Osteocyte (in vitro differentiated cells): ENCODE measurements at regions not wholly inside any gene's neighbourhood (a gene's known extent, or its start where the extent isn't known, plus 50 kb on each side); places are given as distances from the start of the nearest gene placed in this dataset.

Experiments used
- DNase-seq: peaks from one replicate; pipeline ENCODE4 v3.0.0; 2021; ENCODE audit warnings: mixed read lengths; ENCODE audit not compliant: unreplicated experiment; ENCODE audit errors: extremely low spot score
- H3K27ac Mint-ChIP-seq: one replicate; pipeline ENCODE4 v1.8.0; 2021; ENCODE audit warnings: mild to moderate bottlenecking, mixed read lengths; ENCODE audit not compliant: unreplicated experiment
- H3K27me3 Mint-ChIP-seq: one replicate; pipeline ENCODE4 v1.8.0; 2021; ENCODE audit warnings: mixed read lengths; ENCODE audit not compliant: unreplicated experiment
- H3K36me3 Mint-ChIP-seq: one replicate; pipeline ENCODE4 v1.8.0; 2021; ENCODE audit warnings: mixed read lengths; ENCODE audit not compliant: unreplicated experiment
- H3K4me1 Mint-ChIP-seq: one replicate; pipeline ENCODE4 v1.8.0; 2021; ENCODE audit warnings: mixed read lengths; ENCODE audit not compliant: unreplicated experiment
- H3K4me3 Mint-ChIP-seq: one replicate; pipeline ENCODE4 v1.8.0; 2021; ENCODE audit warnings: mild to moderate bottlenecking, moderate library complexity, mixed read lengths; ENCODE audit not compliant: unreplicated experiment
- H3K9me3 Mint-ChIP-seq: one replicate; pipeline ENCODE4 v1.8.0; 2021; ENCODE audit warnings: mixed read lengths; ENCODE audit not compliant: unreplicated experiment
- TF ChIP-seq, protein P1 (sequence below): fragments of 200-600 bp; sonication (generic); IDR thresholded peaks from 2 replicates; pipeline ENCODE4 v1.5.0; 2021; ENCODE audit warnings: antibody characterized with exemption, mild to moderate bottlenecking, moderate library complexity

DNA sequence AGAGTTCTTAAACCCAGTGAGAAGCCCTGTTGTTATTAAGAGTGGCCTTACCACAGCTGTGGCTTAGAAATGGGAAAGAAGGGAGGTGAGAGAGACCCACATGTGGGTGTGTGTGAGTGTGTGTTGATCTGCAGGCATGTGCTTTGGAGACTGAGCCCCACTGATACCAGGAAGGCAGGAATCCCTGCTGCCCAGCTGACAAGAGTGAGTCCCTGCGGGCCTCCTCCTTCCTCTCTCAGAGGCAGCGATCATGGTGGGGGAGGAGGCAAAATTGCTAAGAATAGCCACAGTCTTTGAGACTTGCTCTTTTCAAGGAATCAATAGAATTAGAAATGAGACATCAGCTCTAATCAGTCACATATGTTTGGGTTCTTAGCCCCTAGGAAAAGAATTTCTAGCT is 87.0 kb upstream of the WARS2 start:
- TF ChIP-seq, protein P1, sequence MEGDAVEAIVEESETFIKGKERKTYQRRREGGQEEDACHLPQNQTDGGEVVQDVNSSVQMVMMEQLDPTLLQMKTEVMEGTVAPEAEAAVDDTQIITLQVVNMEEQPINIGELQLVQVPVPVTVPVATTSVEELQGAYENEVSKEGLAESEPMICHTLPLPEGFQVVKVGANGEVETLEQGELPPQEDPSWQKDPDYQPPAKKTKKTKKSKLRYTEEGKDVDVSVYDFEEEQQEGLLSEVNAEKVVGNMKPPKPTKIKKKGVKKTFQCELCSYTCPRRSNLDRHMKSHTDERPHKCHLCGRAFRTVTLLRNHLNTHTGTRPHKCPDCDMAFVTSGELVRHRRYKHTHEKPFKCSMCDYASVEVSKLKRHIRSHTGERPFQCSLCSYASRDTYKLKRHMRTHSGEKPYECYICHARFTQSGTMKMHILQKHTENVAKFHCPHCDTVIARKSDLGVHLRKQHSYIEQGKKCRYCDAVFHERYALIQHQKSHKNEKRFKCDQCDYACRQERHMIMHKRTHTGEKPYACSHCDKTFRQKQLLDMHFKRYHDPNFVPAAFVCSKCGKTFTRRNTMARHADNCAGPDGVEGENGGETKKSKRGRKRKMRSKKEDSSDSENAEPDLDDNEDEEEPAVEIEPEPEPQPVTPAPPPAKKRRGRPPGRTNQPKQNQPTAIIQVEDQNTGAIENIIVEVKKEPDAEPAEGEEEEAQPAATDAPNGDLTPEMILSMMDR = no peak
- no peaks in the 10 kb centered on the region for H3K9me3 Mint-ChIP-seq
- no peak overlapping the region for H3K27ac Mint-ChIP-seq
- DNase-seq = no peak
- no peaks in the 10 kb centered on the region for H3K36me3 Mint-ChIP-seq
- peaks cover 2% of the 10 kb centered on the region for H3K27me3 Mint-ChIP-seq
- H3K4me1 Mint-ChIP-seq = peaks cover 8% of the 10 kb centered on the region
- H3K4me3 Mint-ChIP-seq = no peak overlapping the region

- Mint-ChIP-seq H3K4me3 (no peak overlapping the region), H3K36me3 (no peaks in the 10 kb centered on the region), H3K27me3 (peaks cover 2% of the 10 kb centered on the region), H3K9me3 (no peaks in the 10 kb centered on the region), H3K4me1 (peaks cover 8% of the 10 kb centered on the region), H3K27ac (no peak overlapping the region)
- DNase-seq = no peak
- TF ChIP-seq, protein P1 = no peak
Observed at GRCh38 chr1:119228335-119229080, 88.1 kb upstream of the WARS2 start.

GRCh38 chr1:119235120-119235519 is 94.7 kb upstream of the WARS2 start:
- no peak for DNase-seq
- TF ChIP-seq, protein P1 = no peak
- H3K36me3 Mint-ChIP-seq = no peaks in the 10 kb centered on the region
- H3K9me3 Mint-ChIP-seq = no peaks in the 10 kb centered on the region
- H3K4me1 Mint-ChIP-seq = no peaks in the 10 kb centered on the region
- no peaks in the 10 kb centered on the region for H3K27me3 Mint-ChIP-seq
- H3K27ac Mint-ChIP-seq = no peak overlapping the region
- H3K4me3 Mint-ChIP-seq = no peak overlapping the region

DNA sequence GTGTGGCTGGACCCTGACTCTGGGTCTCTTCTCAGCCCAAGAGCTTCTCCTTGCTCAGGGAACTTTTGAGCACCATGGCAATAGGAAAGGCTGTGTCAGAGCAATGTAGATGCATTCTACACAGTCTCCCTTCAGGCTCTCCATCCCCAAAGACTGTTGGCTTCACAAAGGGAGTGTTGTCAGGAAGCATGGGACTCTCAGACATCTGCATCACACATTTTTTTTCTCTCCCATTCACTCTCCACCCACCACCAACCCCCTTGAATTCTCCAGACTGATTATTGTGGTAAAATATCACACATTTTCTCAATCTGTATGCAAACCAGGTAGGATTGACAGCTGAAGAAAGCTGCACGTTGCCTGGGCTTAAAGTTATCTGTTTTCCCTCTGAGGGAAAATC is 105.4 kb upstream of the WARS2 start:
- Mint-ChIP-seq H3K4me1 (no peaks in the 10 kb centered on the region), H3K4me3 (no peak overlapping the region), H3K27ac (no peak overlapping the region), H3K27me3 (peaks cover 13% of the 10 kb centered on the region), H3K9me3 (no peaks in the 10 kb centered on the region), H3K36me3 (no peaks in the 10 kb centered on the region)
- TF ChIP-seq, protein P1 = no peak
- DNase-seq = no peak

- Mint-ChIP-seq H3K36me3 (no peaks in the 10 kb centered on the region), H3K27ac (no peak overlapping the region), H3K9me3 (no peaks in the 10 kb centered on the region), H3K4me3 (no peak overlapping the region), H3K4me1 (no peaks in the 10 kb centered on the region), H3K27me3 (peaks cover 13% of the 10 kb centered on the region)
- TF ChIP-seq, protein P1 = no peak
- DNase-seq = no peak
Observed at GRCh38 chr1:119249283-119249682, 108.8 kb upstream of the WARS2 start.
